ENCODE measurements at regions not wholly inside any gene's neighbourhood (a gene's known extent, or its start where the extent isn't known, plus 50 kb on each side); places are given as distances from the start of the nearest gene placed in this dataset.
"Not testable (repeated sequence)": the region's sequence is repeated elsewhere in the genome, so short reads cannot be mapped to it uniquely, and the experiment has no call there.

- no peak for TF ChIP-seq CTCF (conservative IDR thresholded peaks at IDR 0.05; ENCODE audit: low read depth, low read length)
- H3K4me3 ChIP-seq (ENCODE audit: low read depth, low read length): no peak overlapping the region
- DNase-seq (ENCODE audit: low read depth): no peak
Measured at GRCh38 chr10:53222806-53223205, 450.2 kb upstream of the MBL2 start.

GRCh38 chr10:53209944-53210611, 437.5 kb upstream of the MBL2 start:
- TF ChIP-seq CTCF (conservative IDR thresholded peaks at IDR 0.05; ENCODE audit: low read depth, low read length): peak; percentile 54
- no peak overlapping the region for H3K4me3 ChIP-seq (ENCODE audit: low read depth, low read length)
- DNase-seq (ENCODE audit: low read depth): peak; percentile 7

GRCh38 chr10:53183733-53184132, 411.1 kb upstream of the MBL2 start:
- TF ChIP-seq CTCF (conservative IDR thresholded peaks at IDR 0.05; ENCODE audit: low read depth, low read length): no peak
- no peak for DNase-seq (ENCODE audit: low read depth)
- H3K4me3 ChIP-seq (ENCODE audit: low read depth, low read length): no peak overlapping the region

DNA sequence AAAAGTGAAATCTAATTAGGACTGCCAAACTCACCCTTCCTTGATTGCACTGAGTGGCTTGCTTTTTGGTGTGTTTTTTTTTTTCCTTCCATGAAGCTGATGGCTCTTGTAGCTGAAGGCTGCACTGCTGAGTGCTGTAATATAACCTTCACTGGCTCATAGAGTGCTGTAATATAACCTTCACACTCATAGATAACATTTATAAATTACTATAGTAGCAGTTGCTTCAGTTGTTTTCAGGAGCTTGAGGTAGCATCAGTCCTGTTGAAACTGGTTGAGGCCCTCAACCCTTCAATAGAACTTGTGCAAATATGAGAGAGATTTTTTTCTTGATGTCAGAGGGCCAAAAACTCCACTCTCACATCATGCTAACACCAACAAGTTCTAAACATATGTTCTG, 404.9 kb upstream of the MBL2 start:
- no peak for DNase-seq (ENCODE audit: low read depth)
- no peak for TF ChIP-seq CTCF (conservative IDR thresholded peaks at IDR 0.05; ENCODE audit: low read depth, low read length)
- H3K4me3 ChIP-seq (ENCODE audit: low read depth, low read length): no peak overlapping the region

DNA sequence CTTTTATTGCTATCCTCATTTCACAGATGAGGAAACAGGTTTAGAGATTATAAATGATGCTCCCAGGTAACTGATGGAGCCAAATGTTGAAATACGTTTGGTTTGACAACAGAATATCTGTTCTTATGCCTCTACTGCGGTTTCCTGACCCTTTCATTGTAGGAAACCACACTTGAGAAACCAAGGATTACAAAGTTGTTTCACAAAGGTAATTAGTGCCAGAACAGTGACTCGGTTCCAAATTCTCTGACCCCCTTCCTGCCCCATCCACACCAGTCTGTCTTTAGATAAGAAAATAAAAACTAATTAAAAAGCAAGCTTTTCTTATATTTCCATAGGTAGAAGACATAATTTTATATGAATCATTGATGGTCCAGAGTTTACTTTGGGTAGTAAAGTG, 393.7 kb upstream of the MBL2 start:
- no peak for TF ChIP-seq CTCF (conservative IDR thresholded peaks at IDR 0.05; ENCODE audit: low read depth, low read length)
- no peak overlapping the region for H3K4me3 ChIP-seq (ENCODE audit: low read depth, low read length)
- no peak for DNase-seq (ENCODE audit: low read depth)

- DNase-seq (ENCODE audit: low read depth): no peak
- no peak overlapping the region for H3K4me3 ChIP-seq (ENCODE audit: low read depth, low read length)
- no peak for TF ChIP-seq CTCF (conservative IDR thresholded peaks at IDR 0.05; ENCODE audit: low read depth, low read length)
Measured at GRCh38 chr10:53162856-53163255, 390.3 kb upstream of the MBL2 start.

DNA sequence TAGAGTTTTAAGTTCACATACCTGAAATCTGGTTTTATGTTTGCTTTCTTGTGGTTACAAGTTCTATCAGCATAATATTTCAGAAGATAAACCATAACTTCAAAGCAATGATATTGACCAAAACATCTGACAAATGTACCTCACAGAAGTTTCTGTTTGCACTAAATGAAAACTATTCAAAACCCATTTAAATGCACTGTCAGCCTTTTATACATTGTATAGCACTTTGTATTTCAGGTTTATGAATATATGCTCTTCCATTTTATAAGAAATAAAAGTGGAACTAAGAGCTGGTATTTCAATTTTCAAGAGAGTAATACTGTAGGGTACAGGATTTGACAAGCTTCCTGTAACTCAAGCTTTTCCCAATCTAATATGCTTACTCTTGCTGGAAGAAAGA, 388.6 kb upstream of the MBL2 start:
- DNase-seq (ENCODE audit: low read depth): no peak
- no peak overlapping the region for H3K4me3 ChIP-seq (ENCODE audit: low read depth, low read length)
- no peak for TF ChIP-seq CTCF (conservative IDR thresholded peaks at IDR 0.05; ENCODE audit: low read depth, low read length)

DNA sequence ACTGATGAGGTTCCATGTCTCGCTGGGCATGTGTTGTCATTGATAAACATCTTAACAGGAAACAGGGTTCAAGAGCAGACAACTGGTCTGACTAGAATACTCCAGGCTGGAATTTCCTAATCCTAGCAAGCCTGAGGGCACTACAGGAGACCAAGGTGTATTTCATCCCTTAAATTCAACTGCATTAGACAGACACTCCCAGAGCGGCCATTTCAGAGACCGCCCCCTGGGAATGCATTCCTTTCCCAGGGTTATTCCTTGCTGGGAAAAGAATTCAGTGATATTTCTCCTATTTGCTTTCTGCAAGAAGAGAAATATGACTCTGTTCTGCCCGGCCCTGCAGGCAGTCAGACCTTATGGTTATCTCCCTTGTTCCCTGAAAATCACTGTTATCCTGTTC, 383.1 kb upstream of the MBL2 start:
- not testable (repeated sequence) for DNase-seq (ENCODE audit: low read depth); H3K4me3 ChIP-seq (ENCODE audit: low read depth, low read length)
